ENCODE measurements at regions not wholly inside any gene's neighbourhood (a gene's known extent, or its start where the extent isn't known, plus 50 kb on each side); places are given as distances from the start of the nearest gene placed in this dataset.

DNA sequence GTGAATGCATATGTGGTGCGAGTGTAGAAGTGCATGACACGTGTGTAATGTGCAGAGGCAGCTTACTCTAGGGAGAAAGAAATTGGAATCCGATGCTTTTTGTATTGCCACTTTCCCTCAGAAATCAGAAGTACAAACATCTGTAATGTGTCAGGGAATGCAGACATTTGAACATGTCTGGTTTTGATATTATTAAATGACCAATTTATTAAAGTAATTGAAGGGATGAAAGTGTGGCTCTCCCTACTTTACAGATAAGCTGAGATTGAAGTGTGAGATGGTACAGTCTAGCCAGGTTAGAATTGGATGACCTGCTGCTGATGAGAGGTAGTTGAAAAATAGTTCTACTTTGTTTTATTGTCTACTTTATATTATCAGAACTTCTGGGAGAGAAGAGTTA, 74.5 kb upstream of the NT5C1B start:
- TF ChIP-seq POLR2A (IDR thresholded peaks at IDR 0.05) (no peak), EP300 (IDR thresholded peaks at IDR 0.05) (no peak)
- TF ChIP-seq, protein P1, sequence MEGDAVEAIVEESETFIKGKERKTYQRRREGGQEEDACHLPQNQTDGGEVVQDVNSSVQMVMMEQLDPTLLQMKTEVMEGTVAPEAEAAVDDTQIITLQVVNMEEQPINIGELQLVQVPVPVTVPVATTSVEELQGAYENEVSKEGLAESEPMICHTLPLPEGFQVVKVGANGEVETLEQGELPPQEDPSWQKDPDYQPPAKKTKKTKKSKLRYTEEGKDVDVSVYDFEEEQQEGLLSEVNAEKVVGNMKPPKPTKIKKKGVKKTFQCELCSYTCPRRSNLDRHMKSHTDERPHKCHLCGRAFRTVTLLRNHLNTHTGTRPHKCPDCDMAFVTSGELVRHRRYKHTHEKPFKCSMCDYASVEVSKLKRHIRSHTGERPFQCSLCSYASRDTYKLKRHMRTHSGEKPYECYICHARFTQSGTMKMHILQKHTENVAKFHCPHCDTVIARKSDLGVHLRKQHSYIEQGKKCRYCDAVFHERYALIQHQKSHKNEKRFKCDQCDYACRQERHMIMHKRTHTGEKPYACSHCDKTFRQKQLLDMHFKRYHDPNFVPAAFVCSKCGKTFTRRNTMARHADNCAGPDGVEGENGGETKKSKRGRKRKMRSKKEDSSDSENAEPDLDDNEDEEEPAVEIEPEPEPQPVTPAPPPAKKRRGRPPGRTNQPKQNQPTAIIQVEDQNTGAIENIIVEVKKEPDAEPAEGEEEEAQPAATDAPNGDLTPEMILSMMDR (IDR thresholded peaks at IDR 0.05): no peak

Data from ovary (tissue), 3 donors.